ENCODE measurements at regions not wholly inside any gene's neighbourhood (a gene's known extent, or its start where the extent isn't known, plus 50 kb on each side); places are given as distances from the start of the nearest gene placed in this dataset.
"Not testable (repeated sequence)": the region's sequence is repeated elsewhere in the genome, so short reads cannot be mapped to it uniquely, and the experiment has no call there.

- no peaks in the 10 kb centered on the region for H3K36me3 Mint-ChIP-seq (ENCODE audit: insufficient read depth, unreplicated experiment)
- TF ChIP-seq, protein P1, sequence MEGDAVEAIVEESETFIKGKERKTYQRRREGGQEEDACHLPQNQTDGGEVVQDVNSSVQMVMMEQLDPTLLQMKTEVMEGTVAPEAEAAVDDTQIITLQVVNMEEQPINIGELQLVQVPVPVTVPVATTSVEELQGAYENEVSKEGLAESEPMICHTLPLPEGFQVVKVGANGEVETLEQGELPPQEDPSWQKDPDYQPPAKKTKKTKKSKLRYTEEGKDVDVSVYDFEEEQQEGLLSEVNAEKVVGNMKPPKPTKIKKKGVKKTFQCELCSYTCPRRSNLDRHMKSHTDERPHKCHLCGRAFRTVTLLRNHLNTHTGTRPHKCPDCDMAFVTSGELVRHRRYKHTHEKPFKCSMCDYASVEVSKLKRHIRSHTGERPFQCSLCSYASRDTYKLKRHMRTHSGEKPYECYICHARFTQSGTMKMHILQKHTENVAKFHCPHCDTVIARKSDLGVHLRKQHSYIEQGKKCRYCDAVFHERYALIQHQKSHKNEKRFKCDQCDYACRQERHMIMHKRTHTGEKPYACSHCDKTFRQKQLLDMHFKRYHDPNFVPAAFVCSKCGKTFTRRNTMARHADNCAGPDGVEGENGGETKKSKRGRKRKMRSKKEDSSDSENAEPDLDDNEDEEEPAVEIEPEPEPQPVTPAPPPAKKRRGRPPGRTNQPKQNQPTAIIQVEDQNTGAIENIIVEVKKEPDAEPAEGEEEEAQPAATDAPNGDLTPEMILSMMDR (IDR thresholded peaks at IDR 0.05; ENCODE audit: unreplicated experiment) = no peak
- no peak overlapping the region for H3K27ac Mint-ChIP-seq (ENCODE audit: unreplicated experiment)
- no peak overlapping the region for H3K4me3 Mint-ChIP-seq (ENCODE audit: low read depth, unreplicated experiment)
- CTCF ChIA-PET = no interaction called here
- intact Hi-C loops (cut with micrococcal nuclease; ENCODE audit: unreplicated experiment) = no loop called here
- no peaks in the 10 kb centered on the region for H3K4me1 Mint-ChIP-seq (ENCODE audit: low read depth, unreplicated experiment)
- no peaks in the 10 kb centered on the region for H3K9me3 Mint-ChIP-seq (ENCODE audit: low read depth, unreplicated experiment)
- no TSS peak for BruUV-seq (replicated peaks)
- no peak for DNase-seq
- H3K27me3 Mint-ChIP-seq (ENCODE audit: unreplicated experiment) = no peaks in the 10 kb centered on the region
Observed at GRCh38 chr5:98175474-98175873, 598.0 kb upstream of the RGMB start.

DNA sequence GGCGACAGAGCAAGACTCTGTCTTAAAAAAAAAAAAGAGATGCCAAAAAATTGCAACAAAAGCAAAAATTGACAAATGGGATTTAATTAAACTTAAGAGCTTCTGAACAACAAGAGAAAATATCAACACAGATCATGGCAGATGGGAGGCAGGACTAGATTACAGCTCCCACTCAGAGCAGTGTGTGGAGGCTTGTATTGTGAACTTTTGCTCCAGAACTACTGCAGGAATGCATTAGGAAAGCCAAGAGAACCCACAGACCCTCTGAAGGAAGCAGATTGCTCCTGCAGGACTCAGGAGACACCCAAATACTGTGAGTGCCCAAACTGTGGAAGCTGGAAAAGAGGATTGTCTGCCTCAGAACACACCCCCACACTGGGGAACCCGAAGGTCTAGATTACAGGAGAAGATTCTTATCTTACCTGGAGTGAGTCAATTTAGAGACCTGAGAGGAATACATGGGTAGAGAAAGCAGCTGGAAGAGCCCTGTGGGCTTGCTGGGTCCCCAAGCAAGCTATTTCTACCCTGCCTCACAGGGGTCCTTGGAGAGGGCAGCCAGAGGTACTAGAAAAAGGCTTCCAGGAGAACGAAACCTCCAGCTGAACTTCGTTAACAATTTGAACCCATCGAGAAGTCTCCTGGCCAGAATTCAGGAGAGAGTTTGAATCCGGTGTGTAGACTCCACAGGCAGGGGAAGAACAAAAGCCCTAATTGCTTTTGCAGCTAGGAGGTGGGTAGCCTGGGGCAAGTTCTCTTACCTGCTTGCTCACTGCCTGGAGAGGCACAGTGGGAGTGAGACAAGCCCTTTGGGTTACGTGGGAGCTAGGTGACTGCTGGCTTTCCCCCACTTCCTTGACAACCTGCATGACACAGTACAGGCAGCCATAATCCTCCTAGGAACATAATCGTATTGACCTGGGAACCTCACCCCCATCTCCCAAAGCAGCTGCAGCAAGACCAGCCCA is 593.4 kb upstream of the RGMB start:
- BruUV-seq (replicated peaks) = no TSS peak
- TF ChIP-seq, protein P1 (IDR thresholded peaks at IDR 0.05; ENCODE audit: unreplicated experiment) = no peak
- CTCF ChIA-PET = no interaction called here
- no peak for DNase-seq
- Mint-ChIP-seq H3K27me3 (ENCODE audit: unreplicated experiment) (no peaks in the 10 kb centered on the region), H3K4me1 (ENCODE audit: low read depth, unreplicated experiment) (no peaks in the 10 kb centered on the region), H3K9me3 (ENCODE audit: low read depth, unreplicated experiment) (no peaks in the 10 kb centered on the region), H3K27ac (ENCODE audit: unreplicated experiment) (no peak overlapping the region), H3K4me3 (ENCODE audit: low read depth, unreplicated experiment) (no peak overlapping the region), H3K36me3 (ENCODE audit: insufficient read depth, unreplicated experiment) (no peaks in the 10 kb centered on the region)
- intact Hi-C loops (cut with micrococcal nuclease; ENCODE audit: unreplicated experiment) = no loop called here

GRCh38 chr5:98186128-98186527 is 587.3 kb upstream of the RGMB start:
- intact Hi-C loops (cut with micrococcal nuclease; ENCODE audit: unreplicated experiment) = no loop called here
- Mint-ChIP-seq H3K4me1 (ENCODE audit: low read depth, unreplicated experiment) (no peaks in the 10 kb centered on the region), H3K36me3 (ENCODE audit: insufficient read depth, unreplicated experiment) (no peaks in the 10 kb centered on the region), H3K27ac (ENCODE audit: unreplicated experiment) (no peak overlapping the region), H3K9me3 (ENCODE audit: low read depth, unreplicated experiment) (no peaks in the 10 kb centered on the region), H3K4me3 (ENCODE audit: low read depth, unreplicated experiment) (no peak overlapping the region), H3K27me3 (ENCODE audit: unreplicated experiment) (no peaks in the 10 kb centered on the region)
- no TSS peak for BruUV-seq (replicated peaks)
- TF ChIP-seq, protein P1 (IDR thresholded peaks at IDR 0.05; ENCODE audit: unreplicated experiment) = no peak
- CTCF ChIA-PET = no interaction called here
- no peak for DNase-seq

DNA sequence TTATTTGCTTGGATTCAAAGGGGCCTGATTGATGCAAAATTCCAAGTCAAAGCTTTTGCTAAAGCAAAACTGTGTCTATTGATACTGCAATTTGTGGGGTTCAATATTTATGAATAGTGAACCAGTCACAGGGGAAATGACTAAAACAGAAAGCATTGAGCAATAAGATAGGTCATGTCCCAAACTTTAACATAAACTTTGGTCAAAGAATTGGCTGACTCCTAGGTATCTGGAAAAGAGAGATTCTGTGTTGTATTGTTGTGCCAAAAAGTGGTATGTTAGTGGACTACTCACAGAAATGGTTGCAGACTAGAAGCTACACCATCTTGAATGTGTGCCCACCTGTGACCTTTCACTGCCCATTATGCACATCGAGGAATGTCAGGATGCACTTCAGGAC is 585.5 kb upstream of the RGMB start:
- intact Hi-C loops (cut with micrococcal nuclease; ENCODE audit: unreplicated experiment) = no loop called here
- CTCF ChIA-PET = interaction anchor here (0.6 kb wide), 1 partner anchor 1221 kb away, joined by 7 read pairs; no protein-coding TSS in a partner anchor

DNA sequence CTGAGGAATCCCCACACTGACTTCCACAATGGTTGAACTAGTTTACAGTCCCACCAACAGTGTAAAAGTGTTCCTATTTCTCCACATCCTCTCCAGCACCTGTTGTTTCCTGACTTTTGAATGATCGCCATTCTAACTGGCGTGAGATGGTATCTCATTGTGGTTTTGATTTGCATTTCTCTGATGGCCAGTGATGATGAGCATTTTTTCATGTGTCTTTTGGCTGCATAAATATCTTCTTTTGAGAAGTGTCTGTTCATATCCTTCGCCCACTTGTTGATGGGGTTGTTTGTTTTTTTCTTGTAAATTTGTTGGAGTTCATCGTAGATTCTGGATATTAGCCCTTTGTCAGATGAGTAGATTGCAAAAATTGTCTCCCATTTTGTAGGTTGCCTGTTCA is 583.1 kb upstream of the RGMB start:
- BruUV-seq (replicated peaks); H3K27me3 Mint-ChIP-seq (ENCODE audit: unreplicated experiment); H3K36me3 Mint-ChIP-seq (ENCODE audit: insufficient read depth, unreplicated experiment); H3K4me1 Mint-ChIP-seq (ENCODE audit: low read depth, unreplicated experiment); H3K4me3 Mint-ChIP-seq (ENCODE audit: low read depth, unreplicated experiment); H3K9me3 Mint-ChIP-seq (ENCODE audit: low read depth, unreplicated experiment); intact Hi-C loops (cut with micrococcal nuclease; ENCODE audit: unreplicated experiment); DNase-seq; H3K27ac Mint-ChIP-seq (ENCODE audit: unreplicated experiment): not testable (repeated sequence)
- CTCF ChIA-PET = interaction anchor here (0.6 kb wide), 1 partner anchor 1679 kb away, joined by 3 read pairs; no protein-coding TSS in a partner anchor

More for the DNA sequence above, 585.5 kb upstream of the RGMB start:
- no peak overlapping the region for H3K27ac Mint-ChIP-seq (ENCODE audit: unreplicated experiment)
- no peak for DNase-seq
- H3K27me3 Mint-ChIP-seq (ENCODE audit: unreplicated experiment) = no peaks in the 10 kb centered on the region
- no peaks in the 10 kb centered on the region for H3K4me1 Mint-ChIP-seq (ENCODE audit: low read depth, unreplicated experiment)
- no peak overlapping the region for H3K4me3 Mint-ChIP-seq (ENCODE audit: low read depth, unreplicated experiment)
- TF ChIP-seq, protein P1 (IDR thresholded peaks at IDR 0.05; ENCODE audit: unreplicated experiment) = no peak
- H3K9me3 Mint-ChIP-seq (ENCODE audit: low read depth, unreplicated experiment) = no peaks in the 10 kb centered on the region
- BruUV-seq (replicated peaks) = no TSS peak
- no peaks in the 10 kb centered on the region for H3K36me3 Mint-ChIP-seq (ENCODE audit: insufficient read depth, unreplicated experiment)
